GM21528 (cell line): ENCODE measurements at regions not wholly inside any gene's neighbourhood (a gene's known extent, or its start where the extent isn't known, plus 50 kb on each side); places are given as distances from the start of the nearest gene placed in this dataset.

Experiments used
- ATAC-seq: cut with Tn5 transposase; IDR thresholded peaks from one replicate; pipeline ENCODE4 v1.9.1; 2021; ENCODE audit warnings: mild to moderate bottlenecking, moderate library complexity; ENCODE audit not compliant: unreplicated experiment, low FRiP score

DNA sequence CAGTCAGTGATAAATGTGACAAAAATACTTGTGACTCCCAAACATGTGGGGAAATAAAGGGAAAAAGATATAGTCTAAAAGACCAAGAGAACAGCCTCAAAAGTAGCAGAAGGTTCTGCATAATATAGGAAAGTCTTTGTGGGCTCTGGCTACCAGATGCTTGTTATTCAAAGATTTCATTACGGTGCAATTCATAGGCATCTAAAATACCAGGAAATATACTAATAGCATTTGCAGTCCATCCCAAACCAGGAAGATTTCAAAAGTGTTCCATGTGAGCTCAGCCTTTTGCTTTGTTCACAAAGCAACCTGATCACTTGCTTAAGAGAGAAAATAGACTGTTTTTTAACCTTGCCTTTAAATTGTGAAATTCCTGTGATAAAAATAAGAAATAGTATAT is 506.7 kb upstream of the MARCKS start:
- no peak for ATAC-seq

DNA sequence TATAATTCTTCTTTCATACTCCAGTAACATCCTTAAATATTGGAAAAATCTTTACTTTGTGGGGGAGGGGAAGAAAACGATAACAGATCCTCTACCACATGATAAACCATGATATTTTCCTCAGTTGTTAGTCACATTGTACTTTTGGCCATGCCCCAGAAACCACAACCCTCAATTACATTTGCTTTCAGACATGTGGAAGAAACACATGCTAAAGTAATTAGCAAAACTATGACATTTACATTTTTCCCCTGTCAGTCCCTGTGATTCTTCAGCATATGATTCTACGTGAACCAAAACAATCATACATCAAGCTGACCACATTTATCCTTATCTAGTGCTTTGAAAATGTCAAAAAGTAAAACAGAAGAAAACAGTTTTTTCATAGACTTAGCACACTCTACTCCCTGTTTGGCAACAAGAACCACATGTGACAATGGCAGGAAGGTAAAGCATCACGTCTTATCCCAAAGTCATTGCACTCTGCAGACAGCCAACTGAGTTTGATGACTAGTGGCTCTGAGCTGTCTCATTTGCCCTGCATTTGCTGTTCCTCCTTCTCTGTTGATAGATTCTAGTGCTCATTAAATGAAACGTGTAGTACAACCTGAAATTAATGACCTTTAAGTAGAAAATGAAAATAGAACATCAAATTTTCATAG is 505.8 kb upstream of the MARCKS start:
- no peak for ATAC-seq

- ATAC-seq = no peak
These were observed 504.9 kb upstream of the MARCKS start for GRCh38 chr6:113352029-113352801.

DNA sequence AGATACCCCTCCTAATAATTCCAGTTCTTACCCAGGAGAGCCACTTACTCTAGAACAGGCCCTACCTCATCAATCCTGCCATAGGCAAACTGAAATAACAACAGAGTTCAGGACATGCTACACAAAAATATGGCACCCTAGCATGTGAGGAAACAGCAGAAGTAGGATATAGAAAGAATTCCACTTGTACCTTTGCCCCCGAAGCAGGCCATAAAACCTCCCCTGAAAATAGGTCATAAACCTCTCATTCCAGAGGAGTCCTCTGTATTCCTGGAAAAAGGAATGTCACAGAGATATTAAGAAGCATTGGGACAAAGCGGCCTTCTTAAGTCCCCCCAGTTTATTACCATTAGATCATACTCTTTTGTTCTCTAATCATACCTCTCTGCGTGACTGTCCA is 504.3 kb upstream of the MARCKS start:
- ATAC-seq = no peak

DNA sequence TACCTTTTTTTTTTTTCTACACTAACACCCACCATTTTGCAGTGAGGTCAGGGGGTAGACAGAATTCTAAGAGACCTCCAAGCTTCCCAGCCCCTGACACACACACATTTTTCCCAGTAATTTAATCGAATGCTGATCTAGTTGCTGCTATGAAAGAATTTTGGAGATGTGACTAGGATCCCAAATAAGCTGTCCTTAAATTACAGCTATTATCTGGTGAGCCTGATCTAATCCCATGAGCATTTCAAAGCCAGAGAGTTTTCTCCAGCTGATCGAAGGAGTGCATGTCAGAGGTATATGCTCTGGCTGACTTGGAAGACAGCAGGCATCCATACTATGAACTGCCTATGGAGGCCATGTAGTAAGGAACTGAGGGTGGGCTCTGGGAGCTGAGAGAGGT is 503.8 kb upstream of the MARCKS start:
- no peak for ATAC-seq

DNA sequence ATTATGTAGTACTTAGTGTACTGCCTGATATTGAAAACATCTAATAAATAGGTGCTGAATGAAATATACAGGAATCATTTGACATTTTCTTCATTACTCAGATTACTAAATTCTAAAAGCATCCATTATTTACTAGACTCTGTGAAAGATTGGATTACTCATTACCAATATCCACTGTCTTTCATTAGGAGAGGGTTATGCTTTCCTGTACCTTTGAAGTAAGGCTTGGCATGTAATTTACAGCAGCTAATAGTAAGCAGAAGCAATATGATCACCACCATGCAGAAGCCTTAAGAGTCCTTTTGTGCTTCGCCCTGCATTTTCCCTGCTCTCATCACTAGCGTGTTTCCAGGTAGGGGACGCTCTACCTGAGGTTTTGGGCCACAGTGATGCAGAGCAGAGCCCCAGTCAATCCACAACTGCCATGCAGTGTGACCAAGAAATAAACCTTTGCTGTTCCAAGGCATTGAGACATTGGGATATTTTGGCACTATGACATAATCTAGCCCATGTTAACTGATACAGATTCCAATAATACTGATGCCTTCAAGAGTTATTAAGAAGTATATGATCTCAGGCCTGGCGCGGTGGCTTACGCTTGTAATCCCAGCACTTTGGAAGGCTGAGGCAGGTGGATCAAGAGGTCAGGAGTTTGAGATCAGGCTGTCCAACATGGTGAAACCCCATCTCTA is 502.8 kb upstream of the MARCKS start:
- no peak for ATAC-seq

DNA sequence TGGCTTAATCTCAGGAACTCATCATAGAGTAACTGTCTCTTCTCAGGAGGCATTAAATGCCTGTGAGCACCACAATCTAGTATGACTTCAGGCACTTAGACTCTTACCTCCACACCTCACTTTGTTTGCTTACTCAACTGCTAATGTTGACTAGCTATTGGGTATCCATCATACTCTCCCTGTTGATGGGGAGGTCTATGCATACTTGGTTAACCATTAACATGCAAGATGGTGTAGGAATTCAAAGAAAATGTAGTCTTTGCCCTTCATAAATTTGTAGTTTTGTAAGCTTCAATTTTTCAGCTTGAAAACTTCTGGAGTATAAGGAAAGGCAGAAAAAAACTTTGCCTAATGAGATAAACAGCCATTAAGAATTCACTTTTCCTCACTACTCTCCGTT is 501.0 kb upstream of the MARCKS start:
- ATAC-seq = no peak

- ATAC-seq = no peak
These were observed 500.1 kb upstream of the MARCKS start for GRCh38 chr6:113357041-113357440.

- ATAC-seq = no peak
These were observed 499.0 kb upstream of the MARCKS start for GRCh38 chr6:113358063-113358583.

DNA sequence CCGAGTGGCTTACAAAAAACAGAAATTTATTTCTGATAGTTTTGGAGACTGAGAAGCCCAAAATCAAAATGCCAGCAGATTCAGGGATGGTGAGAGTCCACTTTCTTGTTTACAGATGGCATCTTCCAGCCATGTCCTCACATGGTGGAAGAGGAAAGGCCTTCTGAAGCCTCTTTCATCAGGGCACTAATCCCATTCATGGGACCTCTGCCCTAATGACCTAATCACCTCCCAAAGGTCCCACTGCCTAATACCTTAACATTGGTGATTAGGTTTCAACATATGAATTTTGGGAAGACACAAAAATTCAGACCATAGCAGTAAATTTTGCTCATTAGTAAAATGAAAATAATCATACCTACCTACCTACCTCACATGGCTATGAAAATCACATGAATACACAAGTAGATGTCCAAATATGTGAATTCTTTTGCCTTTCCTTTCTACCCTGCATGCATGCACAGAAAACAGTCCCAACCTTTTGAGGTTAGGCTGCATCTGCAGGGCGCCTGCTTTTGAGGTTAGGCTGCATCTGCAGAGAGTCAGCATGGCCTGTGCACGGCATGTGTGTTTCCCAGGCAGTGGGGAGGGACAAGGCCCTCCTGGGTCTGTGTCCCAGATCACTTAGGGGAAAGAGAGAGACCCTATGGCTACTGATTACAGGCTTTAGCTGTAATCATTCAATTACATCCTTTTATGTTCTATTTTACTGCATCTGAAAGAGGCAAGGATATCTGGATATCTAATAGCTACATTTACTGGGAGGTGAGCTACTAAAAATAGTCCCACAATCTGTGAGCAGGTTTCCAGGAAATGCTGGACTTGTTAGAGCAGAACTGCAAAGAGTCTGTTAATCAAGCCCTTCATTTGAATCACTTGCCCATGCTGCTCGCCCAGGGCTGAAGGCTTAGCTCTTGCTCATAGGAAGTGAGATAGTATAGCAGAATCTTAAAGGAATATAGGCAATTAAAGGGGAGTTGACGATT is 497.7 kb upstream of the MARCKS start:
- ATAC-seq = no peak

- no peak for ATAC-seq
These were observed 496.0 kb upstream of the MARCKS start for GRCh38 chr6:113361014-113361645.

- ATAC-seq = no peak
These were observed 494.7 kb upstream of the MARCKS start for GRCh38 chr6:113362301-113363047.

- no peak for ATAC-seq
These were observed 493.9 kb upstream of the MARCKS start for GRCh38 chr6:113363048-113363798.

GRCh38 chr6:113363866-113364265 is 493.3 kb upstream of the MARCKS start:
- ATAC-seq = no peak

- ATAC-seq = no peak
These were observed 492.4 kb upstream of the MARCKS start for GRCh38 chr6:113364766-113365165.

DNA sequence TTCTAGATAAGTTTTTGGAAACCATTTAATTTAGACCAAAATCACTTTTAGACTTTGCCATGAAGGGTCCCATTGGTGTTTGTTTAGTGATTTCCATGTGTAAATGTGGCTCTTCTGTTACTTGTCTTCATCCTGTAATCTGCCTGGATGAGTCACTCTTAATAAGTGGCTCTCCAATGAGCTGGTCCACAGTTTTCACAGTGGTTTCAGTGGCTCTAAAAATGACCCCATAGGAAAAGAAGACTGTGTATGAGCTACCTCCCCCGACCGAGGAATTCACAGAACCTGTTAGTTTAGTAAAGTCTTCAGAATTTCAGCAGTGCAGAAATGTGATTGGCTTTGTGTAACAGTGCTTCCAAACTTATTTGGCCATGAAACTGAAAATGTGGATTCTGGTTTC is 492.0 kb upstream of the MARCKS start:
- ATAC-seq = no peak

DNA sequence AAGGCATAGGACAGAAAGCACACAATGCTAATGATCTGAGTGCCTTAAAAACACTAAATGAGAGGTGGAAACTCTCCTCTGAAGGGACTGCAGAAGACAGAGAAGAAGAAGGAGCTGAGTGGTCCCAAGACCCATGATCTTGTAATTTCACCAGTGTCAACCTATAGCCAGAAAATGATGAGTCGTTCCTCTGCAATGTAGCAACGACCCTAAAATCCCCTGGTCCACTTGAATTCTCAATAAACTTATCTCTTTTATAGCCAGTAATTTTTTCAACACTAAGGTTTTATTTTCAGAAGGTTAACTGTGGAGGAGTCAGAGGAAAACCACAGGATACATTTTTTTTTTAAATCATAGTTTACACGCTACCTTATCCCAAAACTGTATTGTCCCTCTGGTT is 490.6 kb upstream of the MARCKS start:
- ATAC-seq = no peak
